Hippocampal formation (tissue), 2 donors: ENCODE measurements at regions not wholly inside any gene's neighbourhood (a gene's known extent, or its start where the extent isn't known, plus 50 kb on each side); places are given as distances from the start of the nearest gene placed in this dataset.

Experiments
- DNase-seq, 2 donors: peaks; one replicate each; lab custom pipeline; 2025; lab: John Stamatoyannopoulos, UW

- no peak for DNase-seq
These were observed 179.9 kb downstream of the NPHP4 start for GRCh38 chr1:5812295-5812694.

GRCh38 chr1:5811419-5811818 lies 180.8 kb downstream of the NPHP4 start:
- no peak for DNase-seq

- DNase-seq, result no peak
These were observed 181.5 kb downstream of the NPHP4 start for GRCh38 chr1:5810553-5811270.

- DNase-seq, result no peak
These were observed 182.1 kb downstream of the NPHP4 start for GRCh38 chr1:5810131-5810530.

GRCh38 chr1:5809207-5809788 lies 182.9 kb downstream of the NPHP4 start:
- no peak for DNase-seq

GRCh38 chr1:5803851-5804250 lies 188.4 kb downstream of the NPHP4 start:
- DNase-seq, result no peak

GRCh38 chr1:5802606-5803005 lies 189.6 kb downstream of the NPHP4 start:
- no peak for DNase-seq

GRCh38 chr1:5798904-5799303 lies 193.3 kb downstream of the NPHP4 start:
- DNase-seq, result no peak

- DNase-seq, result no peak
These were observed 194.0 kb downstream of the NPHP4 start for GRCh38 chr1:5798151-5798730.

- no peak for DNase-seq
These were observed 196.2 kb downstream of the NPHP4 start for GRCh38 chr1:5796028-5796427.

- no peak for DNase-seq
These were observed 197.9 kb downstream of the NPHP4 start for GRCh38 chr1:5794279-5794678.

- no peak for DNase-seq
These were observed 198.7 kb downstream of the NPHP4 start for GRCh38 chr1:5793516-5793915.

GRCh38 chr1:5781079-5781478 lies 211.1 kb downstream of the NPHP4 start:
- no peak for DNase-seq

GRCh38 chr1:5780324-5780716 lies 211.9 kb downstream of the NPHP4 start:
- DNase-seq, result no peak

GRCh38 chr1:5779608-5780323 lies 212.5 kb downstream of the NPHP4 start:
- DNase-seq, result no peak

GRCh38 chr1:5776035-5776550 lies 216.1 kb downstream of the NPHP4 start:
- DNase-seq, result no peak

GRCh38 chr1:5774019-5774418 lies 218.2 kb downstream of the NPHP4 start:
- DNase-seq, result no peak

GRCh38 chr1:5771788-5772187 lies 220.4 kb downstream of the NPHP4 start:
- DNase-seq, result no peak

- peak in 1 of 2 donors; percentile 34 for DNase-seq
These were observed 221.1 kb downstream of the NPHP4 start for GRCh38 chr1:5770981-5771765.

- no peak for DNase-seq
These were observed 222.5 kb downstream of the NPHP4 start for GRCh38 chr1:5769760-5770159.

GRCh38 chr1:5769146-5769545 lies 223.1 kb downstream of the NPHP4 start:
- no peak for DNase-seq

- no peak for DNase-seq
These were observed 224.2 kb downstream of the NPHP4 start for GRCh38 chr1:5768014-5768413.
